ENCODE measurements at regions not wholly inside any gene's neighbourhood (a gene's known extent, or its start where the extent isn't known, plus 50 kb on each side); places are given as distances from the start of the nearest gene placed in this dataset.
"Not testable (repeated sequence)": the region's sequence is repeated elsewhere in the genome, so short reads cannot be mapped to it uniquely, and the experiment has no call there.

DNA sequence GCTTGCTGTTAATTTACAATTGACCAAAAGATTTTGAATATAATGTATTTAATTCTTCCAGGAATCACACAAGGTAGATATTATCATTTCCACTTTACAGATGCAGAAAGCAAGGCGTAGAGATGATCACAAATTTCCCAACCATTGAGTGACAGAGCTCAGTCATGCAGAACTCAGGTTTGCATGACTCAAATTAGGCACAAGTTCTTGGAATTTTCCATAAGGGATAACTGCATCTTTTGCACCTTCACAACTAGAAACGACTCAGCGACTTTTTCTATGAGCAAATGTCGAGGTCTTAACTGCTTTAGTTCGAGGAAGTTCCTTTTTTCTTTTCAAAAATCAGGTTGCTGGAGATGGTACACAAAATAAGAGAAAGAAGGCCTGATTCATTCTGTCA lies 265.5 kb upstream of the PAPPA start:
- no peak for DNase-seq (ENCODE audit: low read depth in 4 of 4, low spot score in 3 of 4)

DNA sequence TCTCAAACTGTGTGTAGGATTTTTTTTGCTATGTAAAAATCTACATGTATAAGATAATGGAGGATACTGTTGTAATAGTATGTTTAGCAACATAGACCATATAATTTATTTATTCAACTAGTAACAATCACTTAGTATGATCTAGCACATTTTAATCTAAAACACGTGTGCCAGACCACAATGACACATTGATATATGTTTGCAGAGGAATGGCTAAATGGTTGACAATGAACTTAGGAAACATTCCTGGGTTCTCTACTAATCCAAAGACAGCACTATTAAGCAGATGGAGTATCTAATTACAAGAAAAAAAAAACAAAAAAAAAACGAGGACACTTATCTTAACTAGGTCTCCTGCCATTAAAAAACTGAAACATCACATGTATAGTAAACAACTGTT lies 261.7 kb upstream of the PAPPA start:
- DNase-seq (ENCODE audit: low read depth in 4 of 4, low spot score in 3 of 4), result no peak

DNA sequence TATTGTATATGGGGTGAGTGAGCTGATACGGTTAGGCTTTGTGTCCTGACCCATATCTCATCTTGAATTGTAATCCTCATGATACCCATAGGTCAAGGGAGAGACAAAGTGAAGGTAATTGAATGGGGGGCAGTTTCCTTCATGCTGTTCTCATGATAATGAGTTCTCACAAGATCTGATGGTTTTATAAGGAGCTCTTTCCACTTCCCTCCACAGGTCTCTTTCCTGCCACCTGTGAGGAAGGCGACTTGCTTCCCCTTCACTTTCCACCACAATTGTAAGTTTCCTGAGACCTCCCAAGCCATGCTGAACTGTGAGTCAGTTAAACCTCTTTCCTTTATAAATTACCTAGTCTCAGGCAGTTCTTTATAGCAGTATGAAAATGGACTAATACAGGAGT lies 255.1 kb upstream of the PAPPA start:
- DNase-seq (ENCODE audit: low read depth in 4 of 4, low spot score in 3 of 4), result not testable (repeated sequence)

DNA sequence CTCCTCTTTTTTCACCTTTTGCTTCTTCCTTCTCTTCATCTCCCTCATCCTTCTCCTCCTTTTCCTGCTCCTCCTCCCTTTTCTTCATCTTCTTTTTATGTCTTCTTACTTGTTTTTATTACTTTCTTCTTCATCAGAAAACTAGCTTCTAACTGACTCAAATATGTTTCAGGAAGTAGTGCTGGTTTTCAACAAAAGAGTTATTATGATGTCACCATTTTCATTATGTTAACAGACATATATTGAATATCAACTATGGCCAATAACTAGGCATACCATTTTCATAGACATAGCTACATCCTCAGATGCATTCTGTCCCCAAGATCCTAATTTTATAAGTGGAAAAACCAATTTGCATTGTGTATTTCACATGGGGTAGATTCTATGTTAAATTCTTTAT lies 252.9 kb upstream of the PAPPA start:
- no peak for DNase-seq (ENCODE audit: low read depth in 4 of 4, low spot score in 3 of 4)

DNA sequence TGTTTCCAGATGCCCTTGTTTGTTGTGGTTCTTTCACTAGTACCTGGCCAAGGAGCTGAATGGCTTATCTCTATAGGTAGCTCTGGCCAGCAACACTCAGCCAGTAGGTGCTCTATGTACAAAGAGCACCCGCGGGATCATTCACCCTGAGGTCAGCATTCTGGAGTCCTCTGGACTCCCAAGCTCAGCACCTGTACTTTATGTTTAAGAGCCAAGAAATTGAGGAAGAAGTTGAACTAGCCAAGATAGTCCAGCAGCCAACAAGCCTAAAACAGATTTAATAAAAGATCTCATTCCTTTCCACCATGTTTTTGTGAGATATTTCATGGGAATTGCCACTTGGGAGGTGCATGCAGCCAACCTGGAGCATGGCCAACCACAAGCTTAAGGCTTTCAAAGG lies 242.6 kb upstream of the PAPPA start:
- no peak for DNase-seq (ENCODE audit: low read depth in 4 of 4, low spot score in 3 of 4)

DNA sequence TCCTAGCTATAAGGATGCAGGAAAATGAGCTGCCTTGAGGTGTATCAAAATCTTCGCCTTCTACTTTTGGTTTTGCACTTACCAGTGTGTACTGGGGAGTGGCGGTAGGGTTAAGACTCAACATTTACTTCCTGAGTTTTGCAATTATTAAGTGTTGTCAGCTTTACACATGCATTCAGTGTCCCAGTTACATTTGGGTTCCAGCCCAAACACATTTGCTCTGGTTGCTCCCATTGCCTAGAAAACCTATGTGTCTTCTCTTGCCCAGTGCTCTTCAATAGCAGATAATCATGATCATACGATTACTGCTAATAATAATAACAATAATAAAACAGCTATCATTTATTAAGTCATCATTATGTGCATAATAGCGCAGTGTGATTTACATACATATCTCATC lies 241.5 kb upstream of the PAPPA start:
- no peak for DNase-seq (ENCODE audit: low read depth in 4 of 4, low spot score in 3 of 4)

DNA sequence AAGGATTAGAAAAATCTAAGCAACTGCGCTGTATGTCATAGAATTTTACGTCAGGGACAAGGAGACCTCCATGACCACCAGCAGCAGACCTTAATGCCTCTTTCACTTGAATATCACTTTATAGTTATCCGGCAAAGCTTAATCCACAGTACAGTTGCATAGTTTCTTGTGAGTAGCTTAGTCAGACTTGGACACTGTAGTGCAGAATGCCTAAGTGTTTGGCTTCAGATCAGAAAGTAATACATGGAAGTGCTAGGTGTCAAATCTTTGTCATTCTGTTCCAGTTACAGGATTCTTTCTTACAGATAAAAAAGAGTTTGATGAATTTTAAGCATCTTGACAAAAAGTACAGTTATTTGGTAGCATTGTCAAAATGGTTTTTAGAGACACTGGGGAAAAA lies 239.9 kb upstream of the PAPPA start:
- DNase-seq (ENCODE audit: low read depth in 4 of 4, low spot score in 3 of 4), result no peak

DNA sequence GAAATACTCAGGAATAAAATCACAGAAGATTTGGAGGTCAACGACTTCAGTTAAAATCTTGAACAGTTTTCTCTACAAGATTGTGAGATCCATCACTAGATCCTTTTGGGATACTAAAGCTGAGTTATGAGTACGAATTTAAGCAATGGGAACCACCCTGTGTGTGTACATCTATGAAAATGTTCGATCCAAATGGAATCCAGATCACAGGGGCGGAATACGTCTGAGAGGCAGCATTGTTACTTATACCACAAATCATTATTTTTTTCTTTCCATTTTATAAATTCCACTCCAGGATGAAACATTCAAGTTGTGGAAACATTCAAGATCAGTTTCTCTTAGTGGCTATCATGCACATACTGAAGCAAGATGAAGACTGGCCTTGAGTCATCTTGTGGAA lies 239.3 kb upstream of the PAPPA start:
- DNase-seq (ENCODE audit: low read depth in 4 of 4, low spot score in 3 of 4), result no peak

DNA sequence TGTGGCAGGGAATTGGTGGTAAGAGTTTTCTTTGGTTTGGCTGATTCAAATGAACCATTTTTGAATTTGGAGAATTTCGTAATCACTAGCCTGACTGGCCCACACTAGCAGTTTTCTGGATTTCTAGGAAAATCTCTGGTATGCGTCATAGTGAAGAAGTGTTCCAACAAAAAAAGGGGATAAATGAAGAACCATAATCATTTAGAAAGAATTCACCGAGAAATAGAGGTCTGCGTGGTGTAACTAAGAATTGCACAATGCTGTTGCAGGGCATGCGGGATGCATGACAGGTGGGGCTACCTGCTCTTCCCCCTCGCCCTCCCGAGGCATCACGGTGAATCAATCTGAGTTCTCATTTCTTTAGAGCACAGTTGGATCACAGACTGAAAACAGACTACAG lies 232.3 kb upstream of the PAPPA start:
- no peak for DNase-seq (ENCODE audit: low read depth in 4 of 4, low spot score in 3 of 4)

DNA sequence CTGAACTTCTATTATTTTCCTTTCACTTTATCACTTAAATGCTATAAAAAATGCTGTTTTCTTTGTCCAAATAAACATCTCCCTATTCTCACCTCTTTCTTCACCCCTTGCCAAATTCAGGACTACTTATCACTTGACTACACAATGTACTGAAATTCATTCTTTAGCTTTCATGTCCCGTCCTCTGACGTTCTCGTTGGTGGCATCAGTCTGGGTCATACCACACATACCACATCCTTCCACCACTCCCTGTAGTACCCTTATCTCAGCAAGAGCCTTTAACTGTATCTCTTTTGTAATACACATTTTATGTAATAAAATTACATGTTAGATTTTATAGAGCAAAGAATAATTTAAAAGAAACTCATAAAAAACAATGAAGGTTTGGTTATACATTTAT lies 231.1 kb upstream of the PAPPA start:
- DNase-seq (ENCODE audit: low read depth in 4 of 4, low spot score in 3 of 4), result no peak

DNA sequence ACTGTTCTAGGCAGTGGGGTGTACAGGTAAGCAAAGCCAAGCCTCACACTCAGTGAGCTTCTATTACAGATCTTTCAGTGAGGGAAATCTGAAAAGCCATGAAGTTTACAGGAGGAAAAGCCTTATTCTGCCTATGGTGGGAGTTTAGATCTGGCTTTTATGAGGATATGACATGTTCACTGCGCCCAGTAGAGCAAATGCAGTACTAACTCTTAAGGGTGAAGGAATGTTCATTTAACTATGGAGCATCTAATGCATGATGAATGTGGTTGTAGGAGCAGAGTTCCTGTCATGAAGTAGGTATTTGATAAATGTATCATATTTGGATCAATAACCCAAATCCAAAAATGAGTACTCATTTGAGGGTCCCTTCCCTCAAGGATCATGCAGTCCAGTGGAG lies 230.2 kb upstream of the PAPPA start:
- DNase-seq (ENCODE audit: low read depth in 4 of 4, low spot score in 3 of 4), result no peak

DNA sequence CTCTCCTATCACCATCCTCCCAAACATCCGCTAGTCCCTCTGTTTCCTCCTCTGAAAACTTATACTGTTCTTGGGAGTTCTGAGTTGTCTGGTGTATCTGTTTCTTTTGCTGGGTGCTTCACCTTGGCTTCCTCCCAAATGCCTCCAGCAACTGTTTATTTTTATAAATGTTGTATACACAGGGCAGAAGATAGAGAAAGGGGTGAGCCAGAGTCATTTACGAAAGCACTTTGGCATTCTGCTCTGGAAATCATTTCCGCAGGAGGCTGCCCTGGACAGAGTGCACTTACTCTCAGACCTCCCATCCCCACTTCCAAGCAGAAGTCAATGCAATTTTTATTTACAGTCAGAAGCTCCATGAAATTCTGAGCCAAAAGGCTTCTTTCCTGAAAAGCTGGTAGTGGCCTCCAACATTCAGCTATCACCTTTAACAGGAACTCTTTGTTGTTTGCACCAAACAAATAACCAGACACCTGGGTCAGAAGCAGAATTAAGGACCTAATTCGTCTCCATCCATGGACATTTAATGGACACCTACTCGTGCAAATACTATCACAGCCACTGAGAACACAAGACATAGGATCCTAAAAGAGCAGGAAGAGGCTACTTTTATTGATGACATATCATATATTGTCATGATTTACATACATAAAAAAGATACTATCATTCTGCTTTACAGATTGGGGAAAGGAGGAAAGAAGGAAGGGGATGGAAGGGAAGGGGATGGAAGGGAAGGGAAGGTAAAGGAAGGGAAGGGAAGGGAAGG lies 229.5 kb upstream of the PAPPA start:
- DNase-seq (ENCODE audit: low read depth in 4 of 4, low spot score in 3 of 4), result no peak

DNA sequence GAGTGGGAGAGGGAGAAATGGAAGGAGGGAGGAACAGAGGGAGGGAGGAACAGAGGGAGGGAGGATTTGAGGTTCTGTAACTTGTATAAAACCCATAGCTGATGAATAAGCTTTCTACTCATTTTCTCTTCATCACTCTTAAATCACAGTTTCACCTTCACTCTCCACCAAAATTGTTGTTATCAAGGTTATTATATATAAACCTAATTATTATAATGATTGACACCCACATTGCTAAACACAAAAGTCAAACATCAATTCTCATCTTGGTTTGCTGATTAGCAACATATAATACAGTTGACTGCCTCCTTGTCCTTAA lies 229.0 kb upstream of the PAPPA start:
- no peak for DNase-seq (ENCODE audit: low read depth in 4 of 4, low spot score in 3 of 4)

DNA sequence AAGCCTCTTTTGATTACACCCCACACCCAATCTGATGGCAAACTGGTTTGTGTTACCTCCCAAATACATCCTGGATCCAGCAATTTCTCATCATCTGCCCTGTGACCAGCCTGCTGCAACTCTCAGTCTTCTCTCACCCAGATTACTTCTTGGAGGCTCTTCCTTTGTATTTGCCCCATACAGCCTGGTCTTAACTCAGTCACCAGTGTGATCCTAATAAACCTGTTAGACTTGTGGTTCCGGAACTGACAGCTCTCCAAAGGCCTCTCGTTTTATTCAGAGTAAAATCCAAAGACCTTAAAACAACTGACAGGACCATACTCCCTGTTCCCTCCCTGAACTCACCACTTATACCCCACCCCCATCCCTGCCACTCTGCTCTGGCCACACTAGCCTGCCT lies 228.2 kb upstream of the PAPPA start:
- DNase-seq (ENCODE audit: low read depth in 4 of 4, low spot score in 3 of 4), result no peak

DNA sequence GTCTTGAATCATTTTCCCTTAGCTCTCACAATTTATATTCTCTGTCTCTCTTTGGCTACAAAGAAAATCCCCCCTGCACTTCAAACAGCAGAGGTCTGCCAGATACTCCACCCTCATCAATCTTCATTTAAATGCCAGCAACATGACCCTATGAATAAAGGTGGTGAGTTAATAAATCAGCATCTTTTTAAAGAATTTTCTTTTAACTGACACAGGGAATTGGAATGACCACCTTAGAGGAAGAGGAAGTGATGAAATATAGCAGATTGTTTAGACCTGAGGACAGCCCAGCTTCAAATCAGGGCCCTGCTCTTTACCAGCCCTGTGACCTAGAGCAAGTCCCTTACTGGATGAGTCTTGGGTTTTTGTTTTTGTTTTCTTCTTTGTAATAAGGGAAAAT lies 223.1 kb upstream of the PAPPA start:
- no peak for DNase-seq (ENCODE audit: low read depth in 4 of 4, low spot score in 3 of 4)

DNA sequence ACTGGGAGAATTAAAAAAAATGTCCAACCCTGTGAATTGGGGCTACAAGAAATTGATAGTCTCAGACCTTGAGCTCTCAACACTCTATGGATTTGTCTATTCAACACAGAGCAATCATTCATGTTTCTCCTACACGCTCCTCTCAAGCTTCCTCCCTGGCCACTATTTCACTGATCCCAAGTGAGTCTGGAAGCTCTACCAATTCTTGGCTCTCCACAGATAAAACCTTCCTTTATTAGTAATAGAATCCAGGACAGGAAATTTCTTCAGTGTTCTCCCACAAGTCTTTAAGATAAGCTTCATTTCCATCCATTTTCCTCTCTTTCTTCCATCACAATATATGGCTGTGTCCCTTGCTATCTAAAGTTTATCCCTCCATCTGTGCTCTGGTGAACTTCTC lies 215.1 kb upstream of the PAPPA start:
- no peak for DNase-seq (ENCODE audit: low read depth in 4 of 4, low spot score in 3 of 4)

DNA sequence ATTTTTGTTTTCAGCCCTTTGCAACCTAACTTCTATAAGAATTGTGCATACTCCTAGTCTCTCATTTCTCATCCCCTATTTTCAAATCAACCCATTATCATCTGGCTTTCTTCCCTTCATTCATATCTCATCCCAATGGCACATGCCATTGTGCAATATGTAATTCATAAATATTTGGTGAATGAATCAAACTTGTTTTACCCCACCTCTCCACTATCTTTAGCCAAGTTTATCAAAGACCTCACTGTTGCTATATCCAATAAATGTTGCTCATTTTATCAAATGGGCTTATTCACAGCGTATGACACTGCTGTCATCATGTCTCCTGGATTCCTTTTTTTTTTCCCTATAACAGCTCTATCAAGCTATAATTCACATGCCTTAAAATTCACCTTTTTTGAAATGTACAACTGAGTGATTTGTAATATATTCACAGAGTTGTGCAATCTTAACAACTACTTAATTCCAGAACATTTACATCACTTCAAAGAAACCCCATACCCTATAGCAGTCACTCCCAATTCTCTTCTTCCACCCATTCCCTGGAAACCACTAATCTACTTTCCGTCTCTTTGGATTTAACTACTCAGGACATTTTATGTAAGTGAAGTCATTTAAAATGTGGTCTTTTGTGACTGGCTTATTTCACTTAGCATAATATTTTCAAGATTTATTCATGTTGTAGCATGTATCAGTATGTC lies 214.4 kb upstream of the PAPPA start:
- no peak for DNase-seq (ENCODE audit: low read depth in 4 of 4, low spot score in 3 of 4)

DNA sequence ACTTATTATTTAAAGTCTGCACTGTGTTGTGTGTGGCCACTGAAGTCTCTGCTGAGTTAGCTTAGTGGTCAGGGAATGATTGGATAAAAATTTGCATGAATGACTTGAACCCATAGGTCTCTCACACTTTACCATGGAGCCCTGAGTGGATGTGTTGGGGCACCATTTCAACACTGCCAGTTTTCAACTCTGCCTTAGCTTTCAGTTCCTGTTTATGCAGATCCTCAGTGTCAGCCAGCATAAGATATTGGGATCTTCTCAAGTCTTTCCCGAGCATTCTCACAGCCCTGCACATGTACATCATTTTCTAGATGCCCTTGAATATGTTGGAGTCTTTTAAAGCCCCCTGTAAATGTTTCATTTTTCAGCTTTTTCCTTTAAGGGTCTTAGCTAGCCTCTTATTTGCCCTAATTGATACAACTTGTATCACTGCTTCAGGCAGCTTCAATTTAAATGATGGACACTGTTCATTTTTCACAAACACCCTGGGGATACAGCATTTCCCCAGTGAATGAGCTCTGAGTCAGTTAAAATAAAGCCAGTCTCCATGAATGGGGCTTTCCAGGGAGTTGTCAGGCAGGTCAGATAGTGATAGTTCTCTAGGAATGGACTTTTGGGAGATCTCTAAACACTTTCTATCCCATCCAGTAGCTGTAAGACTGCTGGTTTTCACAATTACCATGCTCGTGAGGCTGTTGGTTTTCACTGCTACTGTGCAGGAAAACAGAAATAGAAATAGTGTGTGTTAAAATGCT lies 211.9 kb upstream of the PAPPA start:
- no peak for DNase-seq (ENCODE audit: low read depth in 4 of 4, low spot score in 3 of 4)

DNA sequence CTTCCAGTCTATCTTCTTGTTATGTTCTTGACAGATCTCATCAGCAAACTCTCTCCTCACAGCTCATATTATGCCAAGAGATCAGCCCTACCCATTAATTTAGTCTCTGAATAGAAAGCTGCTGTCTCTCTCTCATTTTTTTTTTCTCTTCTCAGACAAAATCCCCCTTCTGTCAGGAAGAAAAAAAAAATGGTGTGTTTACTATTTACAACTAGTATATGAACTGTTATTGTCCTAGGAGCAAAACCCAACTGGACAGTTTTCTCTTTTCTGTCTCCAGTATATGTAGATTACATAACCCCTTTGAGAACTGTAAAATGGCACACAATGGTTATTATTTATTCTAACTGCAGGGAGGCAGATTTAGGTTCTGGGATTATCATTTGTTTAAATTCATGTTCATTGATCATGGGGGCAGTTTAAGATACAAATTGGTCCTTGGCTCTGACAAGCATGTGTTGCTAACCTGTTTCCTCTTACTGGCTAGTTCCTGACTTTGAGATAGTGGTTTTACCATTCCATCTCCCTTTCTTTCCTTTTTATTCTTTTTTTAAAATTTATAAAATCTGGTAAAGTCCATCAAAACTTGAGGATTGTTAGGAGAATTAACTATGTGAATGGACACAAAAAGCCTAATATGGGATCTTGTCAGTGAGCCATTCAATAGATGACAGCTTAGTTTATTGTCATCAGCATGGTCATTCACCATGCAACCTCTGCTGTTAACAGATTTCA lies 210.0 kb upstream of the PAPPA start:
- DNase-seq (ENCODE audit: low read depth in 4 of 4, low spot score in 3 of 4), result no peak

DNA sequence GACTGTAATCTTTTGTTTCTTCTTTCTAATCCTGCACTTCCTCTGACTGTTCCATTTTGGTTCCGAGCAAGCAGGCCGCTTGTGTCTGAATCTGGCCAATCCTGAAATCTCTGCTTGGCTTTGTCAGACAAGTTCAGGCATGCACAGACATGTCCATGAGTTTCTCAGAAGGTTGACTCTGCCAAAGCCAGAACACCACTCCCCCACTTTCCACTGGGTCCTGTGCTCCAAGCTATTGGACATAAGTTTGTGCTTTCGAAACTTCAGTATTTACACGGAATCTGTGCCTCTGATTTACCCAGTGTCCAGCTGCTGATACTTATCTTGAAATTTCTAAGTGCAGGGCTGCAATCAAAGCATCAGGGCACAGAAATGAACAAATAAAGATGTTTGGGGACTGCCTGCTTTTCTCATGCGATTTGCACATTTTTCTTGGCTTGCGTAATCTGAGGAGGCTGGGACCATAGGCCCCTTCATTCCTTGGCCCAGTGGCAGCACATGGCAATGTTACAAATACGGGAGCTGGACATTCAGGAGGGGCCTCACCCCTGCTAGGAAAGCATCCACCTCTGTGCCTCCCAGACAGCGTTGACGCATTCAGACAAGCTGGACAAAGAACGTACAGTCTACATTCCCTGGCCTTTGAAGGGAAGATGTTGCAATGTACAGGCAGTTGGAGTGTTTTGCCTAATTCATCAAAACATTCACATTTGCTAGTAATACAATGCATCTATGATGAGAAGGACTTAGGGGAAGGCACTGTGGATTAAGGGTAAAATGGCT lies 209.2 kb upstream of the PAPPA start:
- no peak for DNase-seq (ENCODE audit: low read depth in 4 of 4, low spot score in 3 of 4)

DNA sequence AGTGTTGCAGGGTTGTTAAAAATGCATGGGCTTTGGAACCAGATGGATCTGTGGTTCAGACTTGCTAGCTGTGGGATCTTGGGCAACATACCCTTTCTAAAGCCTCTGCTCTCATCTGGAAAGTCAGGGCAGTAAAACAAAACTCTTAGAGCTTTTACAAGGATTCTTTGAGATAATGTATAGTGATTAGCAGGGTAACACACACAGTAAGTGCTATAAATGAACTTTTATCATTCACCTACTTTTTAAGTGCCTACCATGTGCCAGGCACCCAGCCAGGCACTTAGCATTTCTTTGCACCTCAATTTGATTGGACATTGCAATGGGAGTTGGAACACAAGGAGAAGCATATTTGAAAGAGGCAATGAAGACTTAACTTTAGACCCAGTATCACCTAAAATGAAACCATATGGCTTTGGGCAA lies 208.6 kb upstream of the PAPPA start:
- no peak for DNase-seq (ENCODE audit: low read depth in 4 of 4, low spot score in 3 of 4)

Measured in right renal pelvis (tissue), 4 donors.